Epithelial cell of proximal tubule (primary cell): ENCODE measurements at regions not wholly inside any gene's neighbourhood (a gene's known extent, or its start where the extent isn't known, plus 50 kb on each side); places are given as distances from the start of the nearest gene placed in this dataset.

ENCODE experiments used
- DNase-seq: peaks from one replicate; pipeline ENCODE4 v3.0.0-alpha.2; 2011; ENCODE audit warnings: low read depth
- H3K4me3 ChIP-seq: 2 replicates; pipeline ENCODE4 v1.5.1; 2011; ENCODE audit warnings: low read depth, mild to moderate bottlenecking, low read length
- TF ChIP-seq, protein P1 (sequence below): conservative IDR thresholded peaks from 2 replicates; pipeline ENCODE4 v1.5.1; 2012; ENCODE audit warnings: low read depth, mild to moderate bottlenecking, low read length

DNA sequence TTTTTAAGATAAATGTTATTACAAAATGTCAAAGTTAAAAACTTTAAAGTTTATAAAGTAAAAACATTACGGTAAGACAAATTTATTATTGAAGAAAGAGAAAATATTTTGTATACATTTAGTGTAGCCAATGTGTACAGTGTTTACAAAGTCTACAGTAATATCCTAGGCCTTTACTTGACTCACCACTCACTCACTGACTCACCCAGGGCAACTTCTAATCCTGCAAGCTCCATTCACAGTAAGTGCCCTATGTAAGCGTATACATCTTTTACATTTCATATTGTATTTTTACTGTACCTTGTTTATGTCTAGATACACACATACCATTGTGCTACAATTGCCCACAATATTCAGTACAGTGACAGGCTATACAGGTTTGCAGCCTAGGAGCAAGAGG lies 448.2 kb downstream of the KCTD12 start:
- TF ChIP-seq, protein P1, sequence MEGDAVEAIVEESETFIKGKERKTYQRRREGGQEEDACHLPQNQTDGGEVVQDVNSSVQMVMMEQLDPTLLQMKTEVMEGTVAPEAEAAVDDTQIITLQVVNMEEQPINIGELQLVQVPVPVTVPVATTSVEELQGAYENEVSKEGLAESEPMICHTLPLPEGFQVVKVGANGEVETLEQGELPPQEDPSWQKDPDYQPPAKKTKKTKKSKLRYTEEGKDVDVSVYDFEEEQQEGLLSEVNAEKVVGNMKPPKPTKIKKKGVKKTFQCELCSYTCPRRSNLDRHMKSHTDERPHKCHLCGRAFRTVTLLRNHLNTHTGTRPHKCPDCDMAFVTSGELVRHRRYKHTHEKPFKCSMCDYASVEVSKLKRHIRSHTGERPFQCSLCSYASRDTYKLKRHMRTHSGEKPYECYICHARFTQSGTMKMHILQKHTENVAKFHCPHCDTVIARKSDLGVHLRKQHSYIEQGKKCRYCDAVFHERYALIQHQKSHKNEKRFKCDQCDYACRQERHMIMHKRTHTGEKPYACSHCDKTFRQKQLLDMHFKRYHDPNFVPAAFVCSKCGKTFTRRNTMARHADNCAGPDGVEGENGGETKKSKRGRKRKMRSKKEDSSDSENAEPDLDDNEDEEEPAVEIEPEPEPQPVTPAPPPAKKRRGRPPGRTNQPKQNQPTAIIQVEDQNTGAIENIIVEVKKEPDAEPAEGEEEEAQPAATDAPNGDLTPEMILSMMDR: no peak
- no peak for DNase-seq
- H3K4me3 ChIP-seq: no peak overlapping the region

DNA sequence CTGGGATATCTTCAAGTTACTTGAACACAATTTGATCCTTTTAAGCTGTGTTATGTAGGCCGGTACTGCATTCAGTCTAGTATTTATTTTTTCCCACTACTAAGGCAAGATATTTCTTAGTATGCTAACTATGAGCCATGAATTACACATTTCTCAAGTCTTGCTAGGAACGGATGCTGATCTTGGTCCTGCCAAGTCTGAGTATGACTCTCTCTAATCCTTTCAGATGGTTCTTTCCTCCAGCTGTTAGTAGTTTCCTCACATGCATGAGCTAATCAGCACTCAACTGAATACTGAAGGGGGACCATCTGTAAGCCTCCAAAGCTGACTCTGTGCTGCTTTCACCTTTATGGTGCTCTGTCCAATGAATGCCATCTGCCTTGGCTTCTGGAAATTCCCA lies 460.3 kb downstream of the KCTD12 start:
- DNase-seq: no peak
- H3K4me3 ChIP-seq: no peak overlapping the region
- TF ChIP-seq, protein P1: no peak

DNA sequence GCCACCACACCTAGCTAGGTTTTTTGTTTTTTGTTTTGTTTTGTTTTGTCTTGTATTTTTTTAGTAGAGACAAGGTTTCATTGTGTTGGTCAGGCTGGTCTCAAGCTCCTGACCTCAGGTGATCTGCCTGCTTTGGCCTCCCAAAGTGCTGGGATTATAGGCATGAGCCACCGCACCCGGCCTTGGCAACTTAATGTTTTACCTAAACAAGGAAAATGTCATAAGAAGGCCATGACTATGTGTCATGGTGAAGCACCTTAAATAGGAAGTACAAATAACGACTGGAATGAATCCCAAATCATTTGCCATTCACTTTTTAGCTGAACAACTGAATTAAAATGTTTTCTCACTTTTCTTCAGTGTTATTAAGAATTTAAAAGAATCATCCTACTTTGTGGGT lies 465.2 kb downstream of the KCTD12 start:
- DNase-seq: no peak
- TF ChIP-seq, protein P1: no peak

DNA sequence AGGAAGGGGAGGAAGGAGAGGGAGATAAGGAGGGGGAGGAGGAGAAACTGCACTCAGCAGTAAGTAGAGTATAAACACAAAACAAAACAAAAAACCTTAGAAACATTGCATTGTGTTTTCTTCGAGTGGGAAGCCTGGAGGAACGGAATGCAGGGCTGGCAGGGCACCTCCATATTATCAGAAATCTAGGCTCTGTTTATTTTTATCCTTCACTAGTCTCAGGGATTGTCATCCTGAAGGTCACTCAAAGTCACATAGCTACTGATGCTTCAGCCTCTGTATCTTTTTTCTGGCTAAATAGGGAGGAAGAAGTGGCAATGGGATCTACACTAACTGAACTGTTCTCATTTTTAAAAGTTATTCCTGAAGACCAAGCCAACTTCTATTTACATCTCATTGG lies 467.8 kb downstream of the KCTD12 start:
- no peak overlapping the region for H3K4me3 ChIP-seq
- DNase-seq: no peak
- TF ChIP-seq, protein P1: no peak

More for the DNA sequence above, 465.2 kb downstream of the KCTD12 start:
- H3K4me3 ChIP-seq: no peak overlapping the region

DNA sequence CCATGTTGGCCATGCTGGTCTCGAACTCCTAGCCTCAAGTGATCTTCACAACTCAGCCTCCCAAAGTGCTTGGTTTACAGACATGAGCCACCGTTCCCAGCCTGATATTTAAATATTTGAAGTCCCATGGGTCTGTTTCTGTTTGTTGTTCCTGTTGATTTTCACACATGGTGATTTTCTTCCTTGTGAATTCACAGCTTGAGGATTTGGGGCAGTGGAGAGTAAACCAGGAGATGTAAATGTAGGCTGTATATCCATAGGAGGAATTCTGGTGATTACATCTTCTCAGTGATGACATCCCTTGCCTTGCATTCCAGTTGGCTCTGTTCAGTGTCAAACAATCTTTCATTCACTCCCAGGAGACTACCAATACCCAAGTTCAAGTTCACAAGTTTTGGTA lies 471.9 kb downstream of the KCTD12 start:
- no peak overlapping the region for H3K4me3 ChIP-seq
- no peak for DNase-seq
- TF ChIP-seq, protein P1: no peak

GRCh38 chr13:76406243-76406642 lies 480.0 kb downstream of the KCTD12 start:
- DNase-seq: no peak
- TF ChIP-seq, protein P1: no peak
- no peak overlapping the region for H3K4me3 ChIP-seq

GRCh38 chr13:76398425-76398824 lies 487.8 kb downstream of the KCTD12 start:
- no peak for DNase-seq
- TF ChIP-seq, protein P1: no peak
- no peak overlapping the region for H3K4me3 ChIP-seq
